ENCODE measurements at regions not wholly inside any gene's neighbourhood (a gene's known extent, or its start where the extent isn't known, plus 50 kb on each side); places are given as distances from the start of the nearest gene placed in this dataset.

GRCh38 chr5:81808106-81808505, 57.2 kb upstream of the SSBP2 start:
- DNase-seq (no peak), ATAC-seq (ENCODE audit: low read depth) (no peak)
- Histone ChIP-seq H3K4me3 (ENCODE audit: control extremely low read depth in 1 of 5, extremely low read depth in 1 of 5, insufficient read depth in 1 of 5, low read depth in 2 of 5, low read length in 4 of 5) (no peak overlapping the region), H3K36me3 (replicated peaks in 1 of 2; ENCODE audit: control extremely low read depth in 1 of 2, control insufficient read depth in 1 of 2, extremely low read depth in 1 of 2, insufficient read depth in 2 of 2, low read length in 1 of 2) (no peaks in the 10 kb centered on the region), H4K20me1 (ENCODE audit: control insufficient read depth, insufficient read depth, low read length, poor library complexity, severe bottlenecking) (no peaks in the 10 kb centered on the region), H3K9ac (ENCODE audit: low read length) (no peak overlapping the region), H3K27ac (ENCODE audit: low read length in 2 of 2) (no peak overlapping the region), H3K4me2 (replicated peaks; ENCODE audit: low read depth, low read length, poor library complexity, severe bottlenecking) (no peak overlapping the region), H3K79me2 (ENCODE audit: control insufficient read depth, insufficient read depth, low read length) (no peaks in the 10 kb centered on the region), H3K9me3 (ENCODE audit: control extremely low read depth in 1 of 3, control insufficient read depth in 2 of 3, insufficient read depth in 1 of 3, low read length in 2 of 3) (peaks cover 0 to 10% (median 10%) of the 10 kb centered on the region in 3 donors), H2AFZ (ENCODE audit: insufficient read depth, low read depth, low read length, poor library complexity, severe bottlenecking) (no peak overlapping the region), H3K4me1 (ENCODE audit: control insufficient read depth in 2 of 2, insufficient read depth in 2 of 2, low read length in 2 of 2) (no peaks in the 10 kb centered on the region), H3K27me3 (replicated peaks in 1 of 4; ENCODE audit: control extremely low read depth in 1 of 4, control insufficient read depth in 3 of 4, insufficient read depth in 4 of 4, low read length in 3 of 4) (peaks cover 0 to 3% (median 0%) of the 10 kb centered on the region in 4 experiments)
- intact Hi-C loops (cut with micrococcal nuclease), result no loop called here
- ChIA-PET CTCF (interaction anchor here (1.3 kb wide), 1 partner anchor 10 kb away, joined by 4 read pairs; no protein-coding TSS in a partner anchor), POLR2A (no interaction called here)
- Mint-ChIP-seq H3K27ac (no peak overlapping the region), H3K9me3 (ENCODE audit: insufficient read depth) (peaks cover 16% of the 10 kb centered on the region), H3K4me1 (peaks cover 5% of the 10 kb centered on the region), H3K27me3 (peaks cover 6% of the 10 kb centered on the region), H3K4me3 (no peak overlapping the region)
- no peak for TF ChIP-seq CTCF (IDR thresholded peaks at IDR 0.05)
- no peak for TF ChIP-seq EZH2 (IDR thresholded peaks at IDR 0.05; ENCODE audit: borderline replicate concordance, insufficient read depth, low read depth, low read length, poor library complexity, severe bottlenecking)

GRCh38 chr5:81805086-81805485, 54.2 kb upstream of the SSBP2 start:
- ATAC-seq (ENCODE audit: low read depth) (no peak), DNase-seq (no peak)
- no peak overlapping the region for H3K27ac ChIP-seq (ENCODE audit: low read length in 2 of 2)
- H3K9me3 Mint-ChIP-seq (ENCODE audit: insufficient read depth), result peaks cover 16% of the 10 kb centered on the region
- no peak overlapping the region for H3K4me2 ChIP-seq (replicated peaks; ENCODE audit: low read depth, low read length, poor library complexity, severe bottlenecking)
- no peaks in the 10 kb centered on the region for H3K36me3 ChIP-seq (replicated peaks in 1 of 2; ENCODE audit: control extremely low read depth in 1 of 2, control insufficient read depth in 1 of 2, extremely low read depth in 1 of 2, insufficient read depth in 2 of 2, low read length in 1 of 2)
- no peak overlapping the region for H3K9ac ChIP-seq (ENCODE audit: low read length)
- H3K4me1 ChIP-seq (ENCODE audit: control insufficient read depth in 2 of 2, insufficient read depth in 2 of 2, low read length in 2 of 2), result no peaks in the 10 kb centered on the region
- CTCF ChIA-PET, result no interaction called here
- H3K4me1 Mint-ChIP-seq, result peaks cover 5% of the 10 kb centered on the region
- H3K4me3 Mint-ChIP-seq, result no peak overlapping the region
- no peaks in the 10 kb centered on the region for H4K20me1 ChIP-seq (ENCODE audit: control insufficient read depth, insufficient read depth, low read length, poor library complexity, severe bottlenecking)
- no peak overlapping the region for H2AFZ ChIP-seq (ENCODE audit: insufficient read depth, low read depth, low read length, poor library complexity, severe bottlenecking)
- TF ChIP-seq CTCF (IDR thresholded peaks at IDR 0.05) (no peak), EZH2 (IDR thresholded peaks at IDR 0.05; ENCODE audit: borderline replicate concordance, insufficient read depth, low read depth, low read length, poor library complexity, severe bottlenecking) (no peak)
- POLR2A ChIA-PET, result interaction anchor here (0.7 kb wide), 1 partner anchor 9 kb away, joined by 5 read pairs; no protein-coding TSS in a partner anchor
- no peaks in the 10 kb centered on the region for H3K27me3 Mint-ChIP-seq
- peaks cover 0 to 10% (median 10%) of the 10 kb centered on the region in 3 donors for H3K9me3 ChIP-seq (ENCODE audit: control extremely low read depth in 1 of 3, control insufficient read depth in 2 of 3, insufficient read depth in 1 of 3, low read length in 2 of 3)
- H3K4me3 ChIP-seq (ENCODE audit: control extremely low read depth in 1 of 5, extremely low read depth in 1 of 5, insufficient read depth in 1 of 5, low read depth in 2 of 5, low read length in 4 of 5), result no peak overlapping the region
- no peaks in the 10 kb centered on the region for H3K79me2 ChIP-seq (ENCODE audit: control insufficient read depth, insufficient read depth, low read length)
- peaks cover 0 to 3% (median 0%) of the 10 kb centered on the region in 4 experiments for H3K27me3 ChIP-seq (replicated peaks in 1 of 4; ENCODE audit: control extremely low read depth in 1 of 4, control insufficient read depth in 3 of 4, insufficient read depth in 4 of 4, low read length in 3 of 4)
- intact Hi-C loops (cut with micrococcal nuclease), result no loop called here
- H3K27ac Mint-ChIP-seq, result no peak overlapping the region

Measured in B cell (primary cell).